CD4-positive, alpha-beta T cell treated with Interleukin-4 for 4 hours (primary cell): ENCODE measurements at regions not wholly inside any gene's neighbourhood (a gene's known extent, or its start where the extent isn't known, plus 50 kb on each side); places are given as distances from the start of the nearest gene placed in this dataset.
A peak's percentile ranks its signal among the peaks of the same experiment; 100 is the strongest.

ENCODE experiments used
- DNase-seq: peaks from one replicate; pipeline ENCODE4 v3.0.0-alpha.2; 2020

DNA sequence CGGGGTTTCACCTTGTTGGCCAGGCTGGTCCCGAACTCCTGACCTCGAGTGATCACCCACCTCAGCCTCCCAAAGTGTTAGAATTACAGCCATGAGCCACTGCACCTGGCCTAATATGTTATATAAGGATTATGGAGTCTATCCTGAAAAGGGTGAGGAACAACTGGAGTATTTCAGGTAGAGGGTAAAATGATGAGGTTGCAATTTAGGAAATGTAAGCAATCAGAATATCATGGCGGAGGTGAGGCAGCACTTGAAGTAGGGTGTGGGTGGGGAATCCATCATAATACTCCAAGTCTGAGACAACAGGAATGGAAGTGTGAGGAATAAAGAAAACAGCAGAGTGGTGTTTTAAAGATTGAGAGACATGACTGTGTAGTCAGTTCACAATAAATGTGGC lies 582.2 kb downstream of the FGF9 start:
- no peak for DNase-seq

DNA sequence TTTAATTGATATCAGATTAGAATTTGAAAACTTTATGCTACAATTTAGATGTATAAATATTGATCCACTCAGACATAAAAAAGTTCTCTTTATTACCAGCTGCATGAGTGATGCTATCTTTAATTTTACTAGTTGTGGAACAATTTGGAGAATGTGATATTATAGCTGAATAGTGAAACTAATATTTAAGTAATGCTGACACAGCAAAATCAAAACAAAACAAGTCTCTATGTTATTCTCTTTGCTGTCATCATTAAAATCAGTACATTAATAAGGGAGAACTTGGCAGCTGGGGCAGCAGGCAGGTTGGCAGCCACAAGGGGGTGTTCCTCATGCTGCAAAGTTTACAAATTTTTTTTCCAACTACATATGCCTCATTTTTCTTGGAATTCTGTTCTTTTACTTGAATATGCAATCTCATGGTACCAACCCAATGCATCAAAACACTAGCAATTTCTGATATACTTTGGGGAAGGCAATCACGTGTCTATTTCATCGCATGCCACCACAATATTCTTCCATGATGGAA lies 585.3 kb downstream of the FGF9 start:
- no peak for DNase-seq

DNA sequence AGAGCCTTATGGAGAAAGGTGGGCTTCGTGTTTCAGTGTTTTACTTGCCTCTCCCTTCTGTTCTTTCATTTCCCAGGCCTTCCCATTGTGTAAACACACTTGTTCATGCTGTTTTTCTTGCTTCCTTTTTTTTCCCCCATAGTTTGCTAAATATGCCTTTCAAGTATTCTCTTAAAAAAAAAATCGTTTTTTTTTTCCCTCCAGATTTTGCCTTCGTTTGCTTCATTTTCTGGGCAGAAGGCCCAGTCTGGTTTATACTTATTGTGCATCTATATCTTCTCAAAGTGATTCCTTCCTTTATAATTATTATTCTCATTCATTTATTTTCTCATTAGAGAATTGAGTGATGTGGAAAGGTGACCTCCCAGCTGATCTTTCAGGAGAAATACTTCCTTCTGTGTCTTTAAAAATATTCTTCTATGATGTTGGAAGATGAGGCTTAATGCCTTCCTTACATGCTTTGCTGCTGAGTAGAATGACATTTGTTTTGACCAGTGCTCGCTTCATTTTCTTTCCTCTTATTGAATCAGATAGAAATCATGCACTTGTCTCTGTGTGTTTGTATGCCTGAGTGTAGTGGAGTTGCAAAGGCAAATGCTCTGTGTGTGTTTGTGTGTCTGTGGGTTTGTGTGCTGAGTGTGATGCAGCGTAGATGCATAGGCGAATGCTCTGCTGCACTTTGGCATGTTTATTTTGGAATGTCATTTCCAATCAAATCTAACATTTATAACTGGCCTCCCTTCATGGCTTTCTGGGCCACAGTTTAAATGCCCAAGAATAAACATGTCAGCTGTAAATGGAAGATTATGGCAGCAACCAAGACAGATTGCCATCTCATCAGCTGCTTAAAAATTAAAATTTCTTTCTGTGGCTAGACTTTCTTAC lies 591.4 kb downstream of the FGF9 start:
- DNase-seq: no peak

DNA sequence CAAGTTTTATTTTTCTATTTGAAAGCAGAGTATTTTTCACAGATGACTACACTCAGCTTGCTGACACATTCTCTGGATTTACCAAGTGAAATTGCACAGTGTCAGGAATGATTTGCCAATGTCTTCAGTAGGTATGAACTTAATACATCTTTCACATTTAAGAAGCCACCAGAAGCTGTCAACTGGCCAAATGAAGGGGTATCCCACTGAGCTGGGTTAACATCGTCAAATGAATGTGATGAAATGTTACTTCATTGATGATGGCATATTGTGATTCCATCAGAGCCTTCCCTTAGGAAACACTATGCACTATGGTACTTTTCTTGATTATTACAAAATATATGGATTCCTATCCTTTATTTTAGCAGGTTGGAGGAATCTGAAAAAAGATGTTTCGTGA lies 592.3 kb downstream of the FGF9 start:
- DNase-seq: no peak

DNA sequence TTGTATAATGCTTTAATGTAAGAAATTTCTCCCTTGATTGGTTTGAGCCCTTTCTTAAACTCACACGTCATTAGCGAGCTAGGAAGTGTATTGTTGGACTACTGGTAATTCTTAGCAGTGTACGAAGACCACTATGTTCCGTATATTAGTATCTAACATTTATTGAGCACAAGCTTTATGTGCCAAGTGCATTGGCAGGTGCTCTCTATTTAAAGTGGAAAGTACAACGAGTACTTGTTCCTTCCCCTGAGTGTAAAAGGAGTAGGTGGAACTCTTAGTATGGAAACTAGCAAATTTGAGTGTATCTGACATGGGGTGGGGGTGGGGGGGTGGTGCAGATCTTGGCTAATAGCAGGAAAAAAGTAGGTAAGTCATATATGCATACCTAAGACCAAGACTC lies 594.7 kb downstream of the FGF9 start:
- DNase-seq: no peak

DNA sequence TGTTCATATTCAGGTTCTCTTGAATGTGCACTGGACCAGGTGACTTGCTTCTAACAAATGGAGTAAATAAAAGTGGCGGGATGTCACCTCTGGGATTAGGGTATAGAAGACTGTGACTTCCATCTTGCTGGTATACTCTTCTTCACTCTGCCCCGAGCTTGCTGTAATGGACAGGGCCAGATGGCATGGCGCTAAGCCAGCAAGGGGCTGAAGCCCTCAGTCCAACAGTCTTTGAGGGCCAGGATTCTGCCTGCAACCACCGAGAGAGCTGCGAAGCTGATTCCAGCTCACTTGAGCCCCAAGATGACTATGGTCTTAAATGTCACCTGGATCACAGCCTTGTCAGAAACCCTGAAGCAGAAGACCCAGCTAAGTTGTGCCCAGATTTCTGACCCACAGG lies 600.0 kb downstream of the FGF9 start:
- no peak for DNase-seq

DNA sequence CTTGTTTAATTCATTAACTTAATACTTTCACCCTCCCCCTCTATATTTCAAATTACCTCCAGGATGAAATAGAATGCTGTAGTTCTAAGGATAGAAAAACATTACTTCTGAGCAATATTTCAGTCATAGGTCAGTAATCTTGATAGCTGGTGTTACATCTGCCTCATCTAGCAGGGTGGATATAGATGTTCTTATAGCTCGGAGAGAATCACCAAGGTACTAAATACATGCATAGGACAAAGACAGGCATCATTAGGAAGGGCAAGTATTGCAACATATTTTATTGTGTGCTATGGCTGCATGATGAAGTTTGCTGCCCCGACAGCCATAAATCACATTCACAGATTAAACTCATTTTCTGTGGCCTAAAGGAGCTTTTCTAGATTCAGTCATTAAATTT lies 601.0 kb downstream of the FGF9 start:
- no peak for DNase-seq

DNA sequence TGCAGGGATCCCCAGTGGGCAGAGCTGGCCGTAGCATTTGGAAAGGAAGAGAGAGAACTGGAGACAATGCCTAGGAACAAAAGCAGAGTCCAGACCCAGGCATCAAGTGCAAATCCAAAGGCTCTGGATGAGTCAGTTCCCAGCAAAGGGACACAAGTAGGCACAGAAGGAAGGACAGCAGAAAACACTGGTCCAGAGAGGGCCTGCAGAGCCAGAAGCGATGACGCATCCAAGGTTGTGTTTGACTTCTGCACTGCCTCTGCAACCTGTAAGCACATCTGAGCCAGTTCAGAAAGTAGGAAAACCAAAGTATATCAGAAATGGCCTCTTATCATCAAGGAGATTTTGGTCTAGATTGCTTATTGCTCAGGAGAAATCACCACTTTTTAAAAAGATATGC lies 604.5 kb downstream of the FGF9 start:
- DNase-seq: no peak

DNA sequence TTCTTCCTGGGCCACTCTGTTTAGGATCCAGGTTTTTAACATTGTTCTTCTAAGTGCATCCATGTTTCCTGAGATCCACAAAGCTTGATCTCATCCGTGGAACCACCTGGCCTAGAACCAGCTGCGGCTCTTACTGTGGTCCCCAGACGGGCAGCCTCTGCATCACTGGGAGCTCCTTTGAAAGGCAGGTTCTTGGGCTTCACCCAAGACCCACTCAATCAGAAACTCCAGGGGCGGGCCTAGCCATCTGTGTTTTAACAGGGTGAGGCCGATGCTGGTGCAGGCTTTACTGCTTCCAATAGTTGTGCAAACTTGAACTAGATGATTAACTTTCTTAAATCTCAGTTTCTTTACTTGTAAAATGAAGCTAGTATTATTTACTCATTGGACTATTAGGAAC lies 605.7 kb downstream of the FGF9 start:
- DNase-seq: no peak

DNA sequence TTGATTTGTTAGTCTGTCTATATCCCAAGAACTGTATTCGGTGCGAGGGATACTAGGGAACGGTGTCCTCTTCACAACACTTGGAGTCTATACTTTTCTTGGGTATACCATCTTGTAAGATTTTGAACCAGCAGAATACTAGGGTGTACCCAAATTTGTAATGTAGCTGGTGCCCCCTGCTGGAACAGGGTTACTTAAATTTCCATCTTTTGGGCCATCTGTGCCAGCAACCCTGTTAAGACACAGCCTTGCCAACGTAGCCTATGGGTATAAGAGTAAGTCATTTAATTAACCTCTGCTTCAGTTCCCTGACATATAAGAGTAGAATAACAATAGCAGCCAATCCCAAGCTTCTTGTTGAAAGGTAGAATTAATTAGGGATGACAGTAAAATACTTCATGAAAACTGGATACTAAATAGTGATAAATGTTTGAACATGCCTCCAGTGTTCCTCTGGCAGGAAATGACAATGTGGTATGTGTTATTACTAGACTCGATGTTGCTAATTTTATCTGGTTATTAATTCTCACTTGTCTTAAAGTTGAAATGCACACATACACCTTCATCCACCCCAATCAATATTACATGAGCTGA lies 607.6 kb downstream of the FGF9 start:
- peak; percentile 66 for DNase-seq

DNA sequence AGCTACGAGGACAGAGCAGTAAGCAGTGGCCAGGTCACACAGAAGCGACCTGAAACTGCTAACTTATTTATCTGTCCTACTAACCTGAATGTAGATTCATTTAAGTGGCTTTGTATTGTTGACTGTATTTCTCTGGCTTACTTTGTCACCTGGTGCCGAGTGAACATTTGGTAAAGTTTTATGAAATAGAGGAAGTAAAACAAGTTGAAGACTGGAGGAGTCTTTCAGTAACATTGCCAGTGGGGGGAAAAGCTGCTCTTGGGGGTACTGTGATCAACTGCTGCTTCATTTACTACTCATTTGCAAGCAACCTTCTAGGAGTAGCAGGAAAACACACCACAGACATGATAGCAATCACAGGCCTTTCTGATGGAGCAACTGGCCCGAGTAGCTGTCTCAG lies 615.0 kb downstream of the FGF9 start:
- no peak for DNase-seq

DNA sequence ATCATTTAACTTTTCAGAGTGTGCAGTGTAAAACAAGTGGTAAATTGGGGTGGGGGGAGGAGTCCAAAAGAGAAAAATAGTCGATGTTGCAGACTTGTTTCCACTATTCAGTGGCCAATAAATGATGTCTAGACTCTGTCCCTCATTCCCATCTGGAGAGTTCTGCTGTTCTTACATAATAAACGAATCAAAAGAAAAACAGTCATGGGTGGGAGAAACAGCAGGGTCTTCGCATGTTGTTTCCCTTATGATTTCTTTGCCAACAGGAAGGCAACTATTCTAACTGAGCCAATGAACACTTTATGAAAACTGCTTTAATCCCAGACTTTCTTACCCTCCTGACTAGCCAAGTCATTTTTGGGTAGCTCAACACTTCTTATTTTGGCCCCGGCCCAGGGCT lies 615.5 kb downstream of the FGF9 start:
- DNase-seq: no peak

DNA sequence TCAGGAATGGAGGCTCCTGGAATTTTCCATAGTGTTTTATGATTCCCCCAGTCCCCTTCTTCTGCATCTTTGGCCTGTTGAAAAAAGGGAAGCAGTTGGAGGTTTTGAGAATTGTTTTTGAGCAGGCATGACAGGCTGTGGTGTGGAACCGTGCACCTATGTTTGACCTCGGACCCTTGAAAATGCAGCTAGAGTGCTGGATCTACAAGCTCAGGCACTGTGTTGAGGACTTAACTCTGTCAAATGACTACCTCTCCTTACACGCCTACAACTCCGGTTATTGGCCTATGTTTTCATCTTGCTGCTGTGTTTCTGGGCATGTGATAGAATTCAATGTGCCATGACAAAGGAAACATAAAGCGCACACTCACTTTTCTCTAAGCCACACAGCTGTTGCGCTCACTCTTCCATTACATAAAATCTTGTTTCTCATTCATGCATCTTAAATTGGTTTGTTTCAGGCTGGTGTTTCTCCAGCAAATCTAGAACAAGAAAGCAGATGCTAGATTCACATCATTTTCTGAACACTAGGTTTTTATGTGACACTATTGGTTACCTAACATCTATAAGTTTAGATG lies 616.6 kb downstream of the FGF9 start:
- no peak for DNase-seq

DNA sequence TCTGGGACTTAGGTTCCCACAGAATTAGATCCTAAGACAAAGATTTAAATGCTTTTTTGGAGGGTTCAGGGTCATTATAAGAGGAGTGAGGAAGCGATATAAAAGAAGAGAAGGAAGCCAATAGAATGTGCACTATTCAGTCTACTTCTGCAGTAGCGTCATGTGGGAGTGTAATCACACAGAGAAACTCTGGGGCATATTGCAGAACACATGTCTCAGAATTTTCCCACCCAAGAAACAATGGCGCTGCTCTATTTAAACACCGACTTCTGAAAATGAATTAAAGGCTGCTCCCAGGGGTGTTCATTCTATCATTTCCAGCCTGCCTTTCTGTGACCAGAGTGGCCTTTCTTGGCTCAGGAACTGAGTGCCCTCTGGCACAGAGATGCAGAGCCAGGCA lies 617.6 kb downstream of the FGF9 start:
- no peak for DNase-seq

DNA sequence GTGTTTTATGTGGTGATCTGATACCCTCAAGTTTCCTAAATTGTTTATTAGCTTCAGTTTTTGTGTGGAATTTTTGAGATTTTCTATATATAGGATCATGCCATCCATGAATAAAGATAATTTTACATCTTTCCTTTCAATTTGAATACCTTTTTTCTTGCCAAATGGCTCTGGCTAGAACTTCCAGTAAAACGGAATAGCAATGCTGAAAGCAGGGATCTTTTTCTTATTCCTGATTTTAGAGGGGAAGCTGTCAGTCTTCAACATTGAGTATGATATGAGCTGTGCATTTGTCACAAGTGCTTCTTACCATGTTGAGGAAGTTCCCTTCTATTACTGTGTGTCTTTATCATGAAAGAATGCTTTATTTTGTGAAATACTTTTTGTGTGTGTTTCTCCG lies 618.8 kb downstream of the FGF9 start:
- no peak for DNase-seq

DNA sequence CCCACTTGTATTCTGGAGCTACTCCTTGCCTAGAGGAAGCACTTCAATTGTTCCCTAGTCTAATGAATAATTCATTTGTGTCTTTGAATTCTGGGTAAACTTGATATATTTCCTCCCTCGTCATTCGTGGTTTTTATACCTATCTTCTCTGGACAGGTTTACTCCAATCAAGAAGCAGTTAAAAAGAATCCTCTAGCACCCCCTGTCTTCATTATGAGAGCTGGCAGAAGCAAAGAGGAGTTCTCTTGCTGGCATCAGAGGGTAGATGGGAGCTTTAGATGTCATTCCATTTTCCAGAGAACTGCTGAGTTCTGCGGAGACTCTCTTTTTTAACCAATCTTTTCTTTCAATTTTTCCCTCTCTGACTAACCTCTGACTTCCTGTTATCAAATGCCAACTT lies 627.7 kb downstream of the FGF9 start:
- DNase-seq: no peak

DNA sequence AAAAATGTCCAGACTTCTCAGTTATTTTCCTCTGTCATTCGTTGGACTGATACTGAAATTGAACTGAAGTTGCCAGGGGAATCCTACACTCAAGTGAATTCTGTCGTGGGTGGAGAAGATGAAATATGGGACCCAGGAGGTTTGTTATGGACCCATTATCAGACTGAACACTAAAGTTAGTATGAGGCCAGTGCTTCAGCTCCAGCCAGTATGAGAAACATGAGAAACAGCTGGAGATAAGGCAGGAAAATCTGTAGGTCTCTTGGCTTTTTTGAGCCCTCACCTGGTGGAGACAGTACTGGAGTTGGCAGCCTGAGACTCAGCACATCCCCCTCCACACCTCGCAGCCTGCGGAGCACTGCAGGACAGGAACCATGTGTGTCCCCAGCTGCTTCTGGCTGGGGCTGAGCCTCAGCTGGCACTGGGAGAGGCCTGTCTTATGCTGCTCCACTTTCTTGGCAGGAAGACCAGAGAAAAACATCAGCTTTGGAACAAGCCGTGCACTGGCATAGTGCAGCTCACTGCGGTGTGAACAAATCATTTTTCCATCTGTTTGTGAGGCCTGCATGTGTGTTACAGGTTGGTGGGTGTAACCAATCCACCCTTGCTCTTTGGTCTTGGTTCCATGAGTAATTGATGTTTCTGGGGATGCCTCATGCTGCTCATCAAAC lies 641.0 kb downstream of the FGF9 start:
- DNase-seq: no peak

DNA sequence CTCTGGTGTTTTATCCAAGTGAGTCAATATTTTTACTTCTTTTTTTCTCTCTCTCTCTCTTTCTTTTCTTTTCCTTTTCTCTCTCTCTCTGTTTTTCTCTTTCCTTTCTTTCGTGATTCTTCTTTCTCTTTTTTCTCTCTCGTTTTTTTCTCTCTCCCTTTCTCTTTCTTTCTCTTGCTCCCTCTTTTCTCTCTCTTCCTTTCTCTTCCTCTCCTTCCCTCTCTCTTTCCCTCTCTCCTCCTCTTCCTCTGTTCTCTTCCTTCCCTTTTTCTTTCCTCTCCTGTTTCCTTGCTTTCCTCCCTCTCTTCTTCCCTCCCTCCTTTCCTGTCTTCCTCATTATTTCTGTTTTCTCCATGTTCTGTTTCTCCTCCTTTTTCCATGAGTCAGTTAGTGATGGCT lies 641.5 kb downstream of the FGF9 start:
- DNase-seq: no peak

DNA sequence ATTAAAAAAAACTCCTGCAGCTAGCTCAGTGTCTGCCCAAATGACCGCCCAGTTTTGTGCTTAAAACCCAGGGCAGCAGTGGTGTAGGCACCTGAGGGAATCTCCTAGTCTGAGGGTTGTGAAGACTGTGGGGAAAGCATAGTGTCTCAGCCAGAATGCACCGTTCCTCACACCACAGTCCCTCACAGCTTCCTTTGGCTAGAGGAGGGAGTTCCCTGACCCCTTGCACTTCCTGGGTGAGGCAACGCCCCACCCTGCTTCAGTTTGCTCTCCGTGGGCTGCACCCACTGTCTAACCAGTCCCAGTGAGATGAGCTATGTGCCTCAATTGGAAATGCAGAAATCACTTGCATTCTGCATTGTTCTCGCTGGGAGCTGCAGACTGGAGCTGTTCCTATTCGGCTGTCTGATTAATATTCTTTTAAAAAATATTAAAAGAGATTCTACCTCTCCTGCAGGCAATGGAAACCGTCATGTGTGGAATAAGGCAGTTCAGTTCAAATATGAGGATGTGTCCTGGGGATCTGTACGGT lies 645.7 kb downstream of the FGF9 start:
- no peak for DNase-seq

DNA sequence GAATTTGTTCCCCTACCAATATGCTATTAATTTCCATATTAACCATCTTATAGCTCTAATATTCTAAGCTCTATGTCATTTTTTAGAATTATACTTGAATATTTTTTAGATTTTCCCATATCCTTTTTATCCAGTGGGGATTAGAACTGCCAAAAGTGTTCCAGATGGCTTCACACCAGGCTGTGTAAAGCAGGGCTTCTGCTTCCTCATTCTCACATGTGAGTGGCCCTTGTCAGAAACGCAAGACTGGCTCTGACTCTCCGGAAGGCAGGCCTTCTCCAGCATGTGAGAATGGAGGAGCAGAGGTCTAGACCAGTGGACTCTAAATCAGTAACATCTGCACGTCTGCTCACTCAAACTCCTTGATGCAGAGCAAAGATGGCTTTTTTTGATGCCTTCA lies 650.1 kb downstream of the FGF9 start:
- DNase-seq: no peak

DNA sequence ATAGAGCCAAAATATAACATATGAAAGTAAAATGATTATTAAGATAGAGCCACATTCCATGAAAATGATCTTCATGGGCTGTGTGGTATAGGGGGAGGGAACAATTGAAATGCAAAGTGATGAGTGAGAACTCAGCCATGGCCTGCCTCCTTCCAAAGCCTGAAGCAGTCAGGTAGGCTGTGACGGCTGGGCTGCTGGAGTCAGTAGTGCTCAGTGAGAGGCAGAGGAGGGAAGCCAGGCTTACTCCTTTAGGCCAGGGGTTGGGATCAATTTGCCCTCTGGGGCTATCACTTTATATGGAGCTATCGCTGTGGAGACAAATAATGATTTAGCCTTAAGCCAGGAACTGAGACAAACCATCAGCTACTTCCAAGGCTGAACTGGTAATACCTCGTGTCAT lies 654.9 kb downstream of the FGF9 start:
- no peak for DNase-seq

DNA sequence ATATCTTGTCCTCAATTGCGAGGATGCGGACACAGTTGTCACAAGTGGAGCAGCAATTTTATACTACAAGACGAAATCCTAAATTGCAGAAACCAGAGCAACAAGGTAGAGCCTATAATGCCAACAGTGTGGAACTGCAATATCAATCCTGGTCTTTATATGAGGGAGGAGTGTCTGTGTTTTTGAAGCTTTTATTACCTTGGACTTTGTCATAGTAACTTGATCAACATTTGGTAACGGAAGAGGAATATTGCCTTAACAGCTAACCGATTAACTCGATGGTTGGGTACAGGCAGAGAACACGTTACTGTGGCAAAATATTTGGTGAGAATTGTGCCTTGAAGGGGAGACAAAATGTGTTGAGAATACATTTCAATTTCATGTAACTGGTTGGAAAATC lies 661.5 kb downstream of the FGF9 start:
- DNase-seq: no peak

DNA sequence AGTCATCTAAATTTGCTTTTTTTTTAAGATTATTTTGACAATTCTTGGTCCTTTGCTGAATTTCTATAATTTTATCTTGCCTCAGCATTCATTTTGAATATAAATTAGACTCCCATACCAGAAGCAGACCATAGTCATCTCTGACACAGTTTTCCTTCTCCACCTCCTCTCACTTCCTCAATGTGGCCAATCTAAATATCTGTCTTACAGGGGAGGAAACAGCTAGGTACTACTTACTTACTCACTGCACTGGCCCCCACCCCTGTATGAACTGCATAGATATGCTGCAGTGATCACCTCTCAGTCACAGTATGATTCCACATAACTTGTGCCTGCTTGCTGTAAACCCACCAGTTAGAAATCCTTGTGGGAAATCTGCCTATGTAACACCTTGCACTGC lies 665.6 kb downstream of the FGF9 start:
- DNase-seq: no peak
